Upper lobe of right lung (tissue), 1 donor: ENCODE measurements at regions not wholly inside any gene's neighbourhood (a gene's known extent, or its start where the extent isn't known, plus 50 kb on each side); places are given as distances from the start of the nearest gene placed in this dataset.

ENCODE experiments used
- ATAC-seq: fragments of 200-7000 bp; cut with Tn5 transposase; one replicate; pipeline ENCODE4 v1.9.1; 2020; ENCODE audit warnings: mild to moderate bottlenecking, moderate library complexity
- DNase-seq: peaks from one replicate; pipeline ENCODE4 v3.0.0-alpha.2; 2020
- H3K27ac ChIP-seq: fragments of 200-600 bp; one replicate; pipeline ENCODE4 v1.8.0; 2022
- H3K27me3 ChIP-seq: fragments of 200-600 bp; one replicate; pipeline ENCODE4 v1.8.0; 2022; ENCODE audit warnings: mild to moderate bottlenecking
- H3K36me3 ChIP-seq: fragments of 200-600 bp; one replicate; pipeline ENCODE4 v1.8.0; 2022
- H3K4me1 ChIP-seq: fragments of 200-600 bp; one replicate; pipeline ENCODE4 v1.8.0; 2022
- H3K4me3 ChIP-seq: fragments of 200-600 bp; one replicate; pipeline ENCODE4 v1.8.0; 2022; ENCODE audit warnings: mild to moderate bottlenecking
- H3K9me3 ChIP-seq: fragments of 200-600 bp; one replicate; pipeline ENCODE4 v1.8.0; 2022
- intact Hi-C: fragments of 100-400 bp; cut with DNase I; formaldehyde crosslinking; loops from one replicate; pipeline ENCODE4 v1.11.0; 2022
- TF ChIP-seq, protein P1 (sequence below): fragments of 200-600 bp; IDR thresholded peaks from one replicate; pipeline ENCODE4 v1.8.0; 2022; ENCODE audit warnings: antibody characterized with exemption
- donor health status: DM: no; HTN: yes; CAD: no; lungs with severe emphysema.

DNA sequence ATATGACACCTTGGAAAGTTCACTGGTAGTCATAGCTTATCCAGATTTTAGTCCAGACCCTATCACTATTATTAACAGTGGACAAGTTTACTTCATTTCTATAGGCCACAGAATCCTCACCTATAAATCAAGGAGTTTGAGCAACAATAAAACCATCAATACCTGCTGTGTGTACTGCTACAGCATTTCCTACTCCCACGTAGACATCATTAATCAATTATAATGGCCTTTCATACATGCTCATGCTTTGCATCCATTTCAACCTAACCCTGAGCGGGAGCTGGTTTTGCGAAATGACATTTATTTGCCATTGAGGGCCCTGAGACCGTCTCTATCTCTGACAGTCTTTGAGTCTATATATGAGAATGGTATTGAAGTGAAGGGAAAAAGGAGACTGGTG lies 312.3 kb downstream of the FAT3 start:
- TF ChIP-seq, protein P1, sequence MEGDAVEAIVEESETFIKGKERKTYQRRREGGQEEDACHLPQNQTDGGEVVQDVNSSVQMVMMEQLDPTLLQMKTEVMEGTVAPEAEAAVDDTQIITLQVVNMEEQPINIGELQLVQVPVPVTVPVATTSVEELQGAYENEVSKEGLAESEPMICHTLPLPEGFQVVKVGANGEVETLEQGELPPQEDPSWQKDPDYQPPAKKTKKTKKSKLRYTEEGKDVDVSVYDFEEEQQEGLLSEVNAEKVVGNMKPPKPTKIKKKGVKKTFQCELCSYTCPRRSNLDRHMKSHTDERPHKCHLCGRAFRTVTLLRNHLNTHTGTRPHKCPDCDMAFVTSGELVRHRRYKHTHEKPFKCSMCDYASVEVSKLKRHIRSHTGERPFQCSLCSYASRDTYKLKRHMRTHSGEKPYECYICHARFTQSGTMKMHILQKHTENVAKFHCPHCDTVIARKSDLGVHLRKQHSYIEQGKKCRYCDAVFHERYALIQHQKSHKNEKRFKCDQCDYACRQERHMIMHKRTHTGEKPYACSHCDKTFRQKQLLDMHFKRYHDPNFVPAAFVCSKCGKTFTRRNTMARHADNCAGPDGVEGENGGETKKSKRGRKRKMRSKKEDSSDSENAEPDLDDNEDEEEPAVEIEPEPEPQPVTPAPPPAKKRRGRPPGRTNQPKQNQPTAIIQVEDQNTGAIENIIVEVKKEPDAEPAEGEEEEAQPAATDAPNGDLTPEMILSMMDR, result no peak
- Histone ChIP-seq H3K4me1 (no peaks in the 10 kb centered on the region), H3K4me3 (no peak overlapping the region), H3K9me3 (no peaks in the 10 kb centered on the region), H3K36me3 (no peaks in the 10 kb centered on the region), H3K27me3 (no peaks in the 10 kb centered on the region), H3K27ac (no peak overlapping the region)
- intact Hi-C loops, result no loop called here
- ATAC-seq (no peak), DNase-seq (no peak)

DNA sequence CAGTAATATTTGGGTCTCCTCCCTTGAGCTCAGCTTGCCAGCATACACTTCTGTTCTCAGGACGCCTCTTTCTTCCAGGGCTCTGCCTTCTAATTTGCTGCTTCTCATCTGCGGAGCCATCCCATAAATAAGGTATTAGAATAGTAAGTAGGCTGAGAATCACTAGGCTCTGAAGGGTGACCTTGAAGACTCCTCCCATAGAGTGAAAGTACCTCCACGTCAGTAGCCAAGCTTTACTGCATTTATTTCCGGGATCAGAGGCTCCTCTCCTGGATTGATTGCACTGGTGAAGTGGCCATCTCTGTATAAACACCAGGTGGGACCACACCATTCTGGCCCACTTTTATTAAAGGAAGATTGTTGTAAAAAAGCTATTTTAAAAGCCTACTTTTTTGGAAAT lies 315.5 kb downstream of the FAT3 start:
- Histone ChIP-seq H3K27me3 (no peaks in the 10 kb centered on the region), H3K27ac (no peak overlapping the region), H3K36me3 (no peaks in the 10 kb centered on the region), H3K4me1 (no peaks in the 10 kb centered on the region), H3K4me3 (no peak overlapping the region), H3K9me3 (no peaks in the 10 kb centered on the region)
- TF ChIP-seq, protein P1, result no peak
- intact Hi-C loops, result no loop called here
- no peak for DNase-seq
- ATAC-seq, result no peak

GRCh38 chr11:92545906-92546471 lies 321.4 kb downstream of the FAT3 start:
- ATAC-seq (no peak), DNase-seq (no peak)
- H3K4me3 ChIP-seq, result no peak overlapping the region
- no peaks in the 10 kb centered on the region for H3K9me3 ChIP-seq
- TF ChIP-seq, protein P1, result no peak
- no peak overlapping the region for H3K27ac ChIP-seq
- H3K4me1 ChIP-seq, result no peaks in the 10 kb centered on the region
- H3K36me3 ChIP-seq, result no peaks in the 10 kb centered on the region
- no peaks in the 10 kb centered on the region for H3K27me3 ChIP-seq
- intact Hi-C loops, result no loop called here

DNA sequence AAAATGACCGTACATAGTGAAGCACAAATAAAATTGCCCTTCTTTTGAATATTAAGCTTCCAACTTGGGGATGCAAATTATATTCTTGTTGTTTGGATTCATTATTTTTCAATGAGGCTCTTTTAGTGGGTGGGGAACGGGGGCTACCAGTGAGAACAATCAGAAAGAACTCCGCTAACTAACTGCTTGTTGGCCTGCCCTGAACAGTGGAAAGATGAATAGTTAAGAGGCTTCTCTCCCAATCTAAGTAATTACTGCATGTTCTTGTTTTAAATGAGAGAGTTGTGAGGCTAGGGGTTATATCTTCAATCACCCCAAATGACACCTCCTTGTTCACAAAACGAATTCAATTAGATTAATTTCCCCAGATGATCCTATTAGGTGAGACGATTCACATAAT lies 322.0 kb downstream of the FAT3 start:
- Histone ChIP-seq H3K4me1 (no peaks in the 10 kb centered on the region), H3K27me3 (no peaks in the 10 kb centered on the region), H3K4me3 (no peak overlapping the region), H3K36me3 (no peaks in the 10 kb centered on the region), H3K9me3 (no peaks in the 10 kb centered on the region), H3K27ac (no peak overlapping the region)
- TF ChIP-seq, protein P1, result no peak
- DNase-seq (no peak), ATAC-seq (no peak)
- intact Hi-C loops, result no loop called here

DNA sequence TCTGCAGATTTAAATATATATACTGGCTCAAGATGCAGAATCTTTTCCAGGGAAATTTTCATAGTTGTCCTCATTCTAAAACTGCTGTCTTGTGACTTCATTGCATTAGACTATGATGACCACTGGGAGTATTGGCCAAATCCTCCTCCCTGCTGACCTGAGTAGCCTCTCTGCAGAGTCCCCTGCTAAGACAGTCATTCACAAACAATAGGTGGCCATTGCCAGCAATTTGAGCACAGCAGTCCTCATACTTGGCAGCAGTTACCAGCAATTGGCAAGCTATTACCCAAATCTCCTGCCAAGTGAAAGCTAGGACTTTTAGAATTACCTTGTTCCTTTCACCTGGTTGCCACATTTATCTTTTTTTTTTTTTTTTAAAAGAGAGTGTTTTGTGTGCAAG lies 325.8 kb downstream of the FAT3 start:
- intact Hi-C loops, result no loop called here

More for the DNA sequence above, 325.8 kb downstream of the FAT3 start:
- ATAC-seq (no peak), DNase-seq (no peak)
- no peak overlapping the region for H3K4me3 ChIP-seq
- H3K9me3 ChIP-seq, result no peaks in the 10 kb centered on the region
- H3K36me3 ChIP-seq, result no peaks in the 10 kb centered on the region
- no peaks in the 10 kb centered on the region for H3K4me1 ChIP-seq
- no peak overlapping the region for H3K27ac ChIP-seq
- H3K27me3 ChIP-seq, result no peaks in the 10 kb centered on the region
- TF ChIP-seq, protein P1, result no peak
